Upper lobe of right lung (tissue), 1 donor: ENCODE measurements at regions not wholly inside any gene's neighbourhood (a gene's known extent, or its start where the extent isn't known, plus 50 kb on each side); places are given as distances from the start of the nearest gene placed in this dataset.

Source experiments
- ATAC-seq: fragments of 200-7000 bp; cut with Tn5 transposase; one replicate; pipeline ENCODE4 v1.9.1; 2020; ENCODE audit warnings: mild to moderate bottlenecking, moderate library complexity
- DNase-seq: peaks from one replicate; pipeline ENCODE4 v3.0.0-alpha.2; 2020
- H3K27ac ChIP-seq: fragments of 200-600 bp; one replicate; pipeline ENCODE4 v1.8.0; 2022
- H3K27me3 ChIP-seq: fragments of 200-600 bp; one replicate; pipeline ENCODE4 v1.8.0; 2022; ENCODE audit warnings: mild to moderate bottlenecking
- H3K36me3 ChIP-seq: fragments of 200-600 bp; one replicate; pipeline ENCODE4 v1.8.0; 2022
- H3K4me1 ChIP-seq: fragments of 200-600 bp; one replicate; pipeline ENCODE4 v1.8.0; 2022
- H3K4me3 ChIP-seq: fragments of 200-600 bp; one replicate; pipeline ENCODE4 v1.8.0; 2022; ENCODE audit warnings: mild to moderate bottlenecking
- H3K9me3 ChIP-seq: fragments of 200-600 bp; one replicate; pipeline ENCODE4 v1.8.0; 2022
- CTCF ChIP-seq: fragments of 200-600 bp; IDR thresholded peaks from one replicate; pipeline ENCODE4 v1.8.0; 2022; ENCODE audit warnings: antibody characterized with exemption
- intact Hi-C: fragments of 100-400 bp; cut with DNase I; formaldehyde crosslinking; loops from one replicate; pipeline ENCODE4 v1.11.0; 2022
- donor health status: DM: no; HTN: yes; CAD: no; lungs with severe emphysema.

DNA sequence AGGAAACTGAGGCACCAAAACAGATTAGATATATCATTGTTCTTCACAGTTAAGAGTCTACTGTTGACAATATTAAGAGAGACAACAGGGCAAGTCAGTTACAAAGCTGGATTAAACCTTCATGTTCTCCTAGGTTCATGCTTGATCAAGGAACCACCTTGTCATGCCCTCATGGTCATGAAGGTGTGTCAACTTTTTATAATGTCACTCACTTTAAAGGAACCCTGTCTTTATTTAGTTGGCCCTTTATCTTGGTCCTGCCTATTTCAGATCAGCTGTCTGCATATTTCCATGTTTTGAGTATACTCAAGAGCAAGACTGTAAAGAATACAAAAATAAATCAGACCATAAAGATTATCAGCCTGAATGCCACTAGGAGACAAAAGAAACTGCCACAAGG, 140.2 kb upstream of the FAM241A start:
- no peaks in the 10 kb centered on the region for H3K9me3 ChIP-seq
- H3K36me3 ChIP-seq = no peaks in the 10 kb centered on the region
- ATAC-seq (no peak), DNase-seq (no peak)
- intact Hi-C loops = no loop called here
- H3K27me3 ChIP-seq = no peaks in the 10 kb centered on the region
- no peak overlapping the region for H3K4me3 ChIP-seq
- H3K27ac ChIP-seq = no peak overlapping the region
- no peaks in the 10 kb centered on the region for H3K4me1 ChIP-seq
- no peak for TF ChIP-seq CTCF

DNA sequence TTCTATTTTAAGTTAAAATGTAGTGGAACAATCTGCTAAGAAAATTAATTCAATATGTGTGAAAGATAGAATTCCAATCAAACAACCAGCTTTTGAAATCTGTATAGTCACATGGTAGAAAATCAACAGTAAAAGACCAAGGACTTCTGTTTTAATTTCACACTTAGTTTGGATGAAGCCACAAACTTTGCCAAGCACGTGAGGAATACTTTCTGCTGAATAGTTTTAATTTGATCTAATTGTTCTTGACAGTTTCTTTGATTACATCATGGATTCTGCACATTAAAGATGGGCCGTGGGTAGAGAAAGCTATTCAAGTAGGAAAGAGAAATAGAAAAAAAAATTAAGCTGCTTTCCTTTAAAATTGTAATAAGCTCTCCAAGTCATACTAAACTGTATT, 137.9 kb upstream of the FAM241A start:
- no peaks in the 10 kb centered on the region for H3K9me3 ChIP-seq
- no peak overlapping the region for H3K4me3 ChIP-seq
- intact Hi-C loops = loop anchor here (2.0 kb wide), 1 partner anchor 37 kb away; no protein-coding TSS in a partner anchor
- ATAC-seq (no peak), DNase-seq (no peak)
- H3K4me1 ChIP-seq = no peaks in the 10 kb centered on the region
- no peaks in the 10 kb centered on the region for H3K27me3 ChIP-seq
- no peak overlapping the region for H3K27ac ChIP-seq
- H3K36me3 ChIP-seq = no peaks in the 10 kb centered on the region
- TF ChIP-seq CTCF = no peak

GRCh38 chr4:112015960-112016359, 129.3 kb upstream of the FAM241A start:
- Histone ChIP-seq H3K4me1 (no peaks in the 10 kb centered on the region), H3K27ac (no peak overlapping the region), H3K27me3 (no peaks in the 10 kb centered on the region), H3K4me3 (no peak overlapping the region), H3K36me3 (no peaks in the 10 kb centered on the region), H3K9me3 (no peaks in the 10 kb centered on the region)
- ATAC-seq (no peak), DNase-seq (no peak)
- TF ChIP-seq CTCF = no peak
- intact Hi-C loops = no loop called here

- TF ChIP-seq CTCF = no peak
- Histone ChIP-seq H3K36me3 (no peaks in the 10 kb centered on the region), H3K4me1 (no peaks in the 10 kb centered on the region), H3K9me3 (no peaks in the 10 kb centered on the region), H3K27ac (no peak overlapping the region), H3K27me3 (no peaks in the 10 kb centered on the region), H3K4me3 (no peak overlapping the region)
- DNase-seq = no peak
- ATAC-seq = no peak
- intact Hi-C loops = no loop called here
Measured at GRCh38 chr4:112023402-112023950, 121.8 kb upstream of the FAM241A start.

GRCh38 chr4:112026058-112026457, 119.2 kb upstream of the FAM241A start:
- Histone ChIP-seq H3K4me3 (no peak overlapping the region), H3K36me3 (no peaks in the 10 kb centered on the region), H3K27ac (no peak overlapping the region), H3K27me3 (no peaks in the 10 kb centered on the region), H3K9me3 (no peaks in the 10 kb centered on the region), H3K4me1 (no peaks in the 10 kb centered on the region)
- TF ChIP-seq CTCF = no peak
- ATAC-seq (no peak), DNase-seq (no peak)
- intact Hi-C loops = no loop called here

GRCh38 chr4:112029771-112030171, 115.5 kb upstream of the FAM241A start:
- ATAC-seq = no peak
- Histone ChIP-seq H3K27ac (no peak overlapping the region), H3K36me3 (no peaks in the 10 kb centered on the region), H3K9me3 (no peaks in the 10 kb centered on the region), H3K4me1 (no peaks in the 10 kb centered on the region), H3K4me3 (no peak overlapping the region), H3K27me3 (peaks cover 6% of the 10 kb centered on the region)
- TF ChIP-seq CTCF = no peak
- intact Hi-C loops = no loop called here
- DNase-seq = no peak
